ENCODE measurements at regions not wholly inside any gene's neighbourhood (a gene's known extent, or its start where the extent isn't known, plus 50 kb on each side); places are given as distances from the start of the nearest gene placed in this dataset.

- no peak for DNase-seq (ENCODE audit: extremely low spot score)
- TF ChIP-seq ELF4 (IDR thresholded peaks at IDR 0.05) = no peak
- TF ChIP-seq ARNT (IDR thresholded peaks at IDR 0.05) = no peak
- TF ChIP-seq PKNOX1 (IDR thresholded peaks at IDR 0.05) = no peak
- TF ChIP-seq CTBP1 (IDR thresholded peaks at IDR 0.05; ENCODE audit: borderline replicate concordance) = no peak
- no peak for TF ChIP-seq BHLHE40 (IDR thresholded peaks at IDR 0.05; ENCODE audit: borderline replicate concordance)
- TF ChIP-seq ZNF384 (IDR thresholded peaks at IDR 0.05) = no peak
- no peak for TF ChIP-seq LEF1 (IDR thresholded peaks at IDR 0.05; ENCODE audit: borderline replicate concordance)
- ChIA-PET POLR2A (no interaction called here), CTCF (interaction anchor here (0.6 to 0.7 kb wide), 2 partner anchors 180 to 214 kb away, joined by 3 read pairs; no protein-coding TSS in a partner anchor)
These were observed 57.9 kb downstream of the GPR101 start for GRCh38 chrX:136975684-136976470.

DNA sequence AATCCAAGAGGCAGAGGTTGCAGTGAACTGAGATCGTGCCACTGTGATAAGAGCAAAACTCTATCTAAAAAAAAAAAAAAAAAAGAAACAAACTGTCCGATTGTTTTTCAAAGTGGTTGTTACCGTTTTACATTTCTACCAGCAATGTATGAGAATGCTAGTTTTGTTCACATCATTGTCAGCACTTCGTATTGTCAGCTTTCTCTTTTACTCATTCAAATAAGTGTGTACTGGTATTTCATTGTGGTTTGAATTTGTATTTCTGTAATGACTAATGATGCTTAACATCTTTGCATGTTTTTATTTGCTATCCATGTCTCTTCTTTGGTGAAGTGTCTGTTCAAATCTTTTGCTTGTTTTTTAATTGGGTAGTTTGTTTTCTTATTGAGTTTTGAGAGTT, 65.8 kb downstream of the GPR101 start:
- ChIA-PET CTCF (no interaction called here), POLR2A (no interaction called here)
- TF ChIP-seq HDGF (IDR thresholded peaks at IDR 0.05; ENCODE audit: borderline replicate concordance) (no peak), TARDBP (IDR thresholded peaks at IDR 0.05) (no peak)
- no peak for DNase-seq (ENCODE audit: extremely low spot score)

GRCh38 chrX:136963973-136964372, 69.8 kb downstream of the GPR101 start:
- CTCF ChIA-PET = no interaction called here

DNA sequence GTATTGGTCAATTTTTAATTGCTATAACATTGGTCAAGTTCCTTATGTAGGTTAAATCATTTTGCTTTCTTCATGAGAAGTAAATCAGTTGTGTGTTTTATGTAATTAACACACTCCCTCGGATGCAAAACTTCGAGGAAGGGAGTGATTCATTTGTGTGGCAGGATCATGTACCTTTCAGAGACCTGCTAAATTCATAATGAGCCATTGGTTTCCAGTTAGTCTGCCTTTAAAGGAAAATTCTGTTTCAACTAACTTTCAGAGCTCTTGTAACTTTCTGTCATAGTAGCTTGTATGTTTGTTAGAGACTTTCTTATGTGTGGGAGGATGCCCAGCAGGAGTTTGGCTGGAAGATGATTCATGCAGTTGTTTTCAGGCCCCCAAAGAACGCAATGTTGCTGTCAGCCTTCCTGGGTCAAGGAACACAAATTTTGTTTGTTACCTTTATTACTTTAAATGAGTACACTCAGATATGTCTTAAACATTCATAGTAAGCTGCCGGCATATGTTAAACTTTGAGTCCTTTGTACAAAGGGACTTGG, 72.1 kb downstream of the GPR101 start:
- CTCF ChIA-PET = no interaction called here
- TF ChIP-seq L3MBTL2 (conservative IDR thresholded peaks at IDR 0.05) (no peak), PKNOX1 (IDR thresholded peaks at IDR 0.05) (no peak), SUZ12 (IDR thresholded peaks at IDR 0.05) (no peak), ARNT (IDR thresholded peaks at IDR 0.05) (no peak), HDGF (IDR thresholded peaks at IDR 0.05; ENCODE audit: borderline replicate concordance) (no peak), SP1 (IDR thresholded peaks at IDR 0.05) (no peak), FOXK2 (IDR thresholded peaks at IDR 0.05) (no peak), TARDBP (IDR thresholded peaks at IDR 0.05) (no peak), BHLHE40 (IDR thresholded peaks at IDR 0.05; ENCODE audit: borderline replicate concordance) (no peak), ZNF384 (IDR thresholded peaks at IDR 0.05) (no peak), FOXA1 (IDR thresholded peaks at IDR 0.05) (no peak), LEF1 (IDR thresholded peaks at IDR 0.05; ENCODE audit: borderline replicate concordance) (no peak), CTBP1 (IDR thresholded peaks at IDR 0.05; ENCODE audit: borderline replicate concordance) (no peak), NFRKB (IDR thresholded peaks at IDR 0.05) (no peak)
- no peak for DNase-seq (ENCODE audit: extremely low spot score)
- POLR2A ChIA-PET = no interaction called here

More at GRCh38 chrX:136963973-136964372, 69.8 kb downstream of the GPR101 start:
- no peak for TF ChIP-seq HDGF (IDR thresholded peaks at IDR 0.05; ENCODE audit: borderline replicate concordance)
- POLR2A ChIA-PET = no interaction called here
- DNase-seq (ENCODE audit: extremely low spot score) = no peak

DNA sequence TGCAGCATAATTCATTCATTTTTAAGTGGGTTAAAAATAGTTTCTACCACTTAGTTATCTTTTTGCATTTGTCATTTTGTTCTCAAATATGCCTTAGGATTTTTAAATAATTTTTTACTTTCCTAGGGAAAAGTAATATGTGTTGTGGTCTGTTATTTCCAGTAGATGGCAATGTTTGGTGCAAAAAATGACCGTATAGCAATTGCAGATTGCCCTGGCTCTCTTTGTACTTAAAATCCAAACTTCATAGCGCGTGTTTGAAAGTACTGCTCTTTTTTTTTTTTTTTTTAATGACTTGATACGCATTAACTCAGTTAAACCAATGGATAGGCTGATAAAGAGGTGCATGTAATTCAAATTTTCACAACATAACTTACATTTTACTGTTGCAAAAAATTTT, 74.4 kb upstream of the RBMX start:
- ChIA-PET CTCF (interaction anchor here (0.6 to 1.6 kb wide), 2 partner anchors 97 to 458 kb away, joined by 3 to 10 read pairs; no protein-coding TSS in a partner anchor), POLR2A (no interaction called here)
- TF ChIP-seq PKNOX1 (IDR thresholded peaks at IDR 0.05) (no peak), ZNF384 (IDR thresholded peaks at IDR 0.05) (peak; percentile 67), FOXM1 (IDR thresholded peaks at IDR 0.05; ENCODE audit: borderline replicate concordance) (no peak), LEF1 (IDR thresholded peaks at IDR 0.05; ENCODE audit: borderline replicate concordance) (no peak), CTBP1 (IDR thresholded peaks at IDR 0.05; ENCODE audit: borderline replicate concordance) (no peak)
- peak; percentile 35 for DNase-seq (ENCODE audit: extremely low spot score)

- ChIA-PET CTCF (interaction anchor here (0.6 to 1.6 kb wide), 2 partner anchors 98 to 459 kb away, joined by 3 to 10 read pairs; no protein-coding TSS in a partner anchor), POLR2A (no interaction called here)
- DNase-seq (ENCODE audit: extremely low spot score) = peak; percentile 77
- TF ChIP-seq ELF4 (IDR thresholded peaks at IDR 0.05) = no peak
- no peak for TF ChIP-seq FOXK2 (IDR thresholded peaks at IDR 0.05)
- no peak for TF ChIP-seq L3MBTL2 (conservative IDR thresholded peaks at IDR 0.05)
- no peak for TF ChIP-seq LEF1 (IDR thresholded peaks at IDR 0.05; ENCODE audit: borderline replicate concordance)
- no peak for TF ChIP-seq ZNF384 (IDR thresholded peaks at IDR 0.05)
- TF ChIP-seq SP1 (IDR thresholded peaks at IDR 0.05) = no peak
- TF ChIP-seq TARDBP (IDR thresholded peaks at IDR 0.05) = no peak
- TF ChIP-seq NFRKB (IDR thresholded peaks at IDR 0.05) = no peak
- no peak for TF ChIP-seq FOXA1 (IDR thresholded peaks at IDR 0.05)
- TF ChIP-seq SUZ12 (IDR thresholded peaks at IDR 0.05) = no peak
- TF ChIP-seq HDGF (IDR thresholded peaks at IDR 0.05; ENCODE audit: borderline replicate concordance) = no peak
- no peak for TF ChIP-seq FOXM1 (IDR thresholded peaks at IDR 0.05; ENCODE audit: borderline replicate concordance)
- no peak for TF ChIP-seq PKNOX1 (IDR thresholded peaks at IDR 0.05)
- no peak for TF ChIP-seq CTBP1 (IDR thresholded peaks at IDR 0.05; ENCODE audit: borderline replicate concordance)
- TF ChIP-seq ARNT (IDR thresholded peaks at IDR 0.05) = no peak
These were observed 73.6 kb upstream of the RBMX start for GRCh38 chrX:136953867-136954787.

All from HEK293T (cell line).